GM12878 (cell line): ENCODE measurements at regions not wholly inside any gene's neighbourhood (a gene's known extent, or its start where the extent isn't known, plus 50 kb on each side); places are given as distances from the start of the nearest gene placed in this dataset.

Experiments used
- ATAC-seq: fragments of 200-7000 bp; cut with Tn5 transposase; 3 replicates; pipeline ENCODE4 v1.9.1; 2020; ENCODE audit warnings: mild to moderate bottlenecking, moderate library complexity
- BruUV-seq: library from RNA; stranded (reverse); fragments of 400-500 nt; replicated peaks from 2 replicates; lab custom pipeline; 2021; lab: Mats Ljungman, UMichigan
- CTCF ChIA-PET: fragments of 300-600 bp; sonication (Branson Sonifier 250); formaldehyde crosslinking; extraction: SDS; loops from one replicate; lab custom pipeline; 2021; ENCODE audit warnings: inconsistent platforms; lab: Yijun Ruan, JAX
- POLR2A ChIA-PET: fragments of 350-600 bp; formaldehyde crosslinking; extraction: SDS; loops from one replicate; lab custom pipeline; 2021; ENCODE audit warnings: inconsistent platforms; lab: Charles Lee
- RAD21 ChIA-PET: fragments of 300-600 bp; sonication (Branson Sonifier 250); formaldehyde crosslinking; loops from one replicate; lab custom pipeline; 2023; ENCODE audit warnings: antibody characterized with exemption; ENCODE audit not compliant: unreplicated experiment; lab: Charles Lee
- SMC1A ChIA-PET: fragments of 300-600 bp; sonication (Branson Sonifier 250); formaldehyde crosslinking; loops from one replicate; lab custom pipeline; 2023; ENCODE audit not compliant: unreplicated experiment, uncharacterized antibody; lab: Charles Lee
- DNase-seq: peaks from one replicate; pipeline ENCODE4 v3.0.0-alpha.2; 2011; ENCODE audit warnings: low read depth, low spot score
- FAIRE-seq: peaks from 3 replicates; lab custom pipeline; 2011; peaks lifted over from hg19 to GRCh38; lab: Jason Lieb, UNC
- H2AFZ ChIP-seq: 2 replicates; pipeline ENCODE4 v1.6.0; 2011; ENCODE audit warnings: low read depth, low read length, control low read depth; ENCODE audit not compliant: control insufficient read depth
- H3K27ac ChIP-seq: 2 replicates; pipeline ENCODE4 v1.5.1; 2011; ENCODE audit warnings: control low read depth; ENCODE audit not compliant: control insufficient read depth, insufficient read depth
- H3K27me3 ChIP-seq, 2 experiments: replicated peaks in 1 of 2; 2 replicates each; pipeline versions ENCODE4 v1.6.0 to v1.6.1; 2011; ENCODE audit warnings: low read length in 1 of 2; ENCODE audit not compliant: control insufficient read depth in 2 of 2, insufficient read depth in 2 of 2
- H3K36me3 ChIP-seq, 2 experiments: 2 replicates each; pipeline ENCODE4 v1.5.1; 2011; ENCODE audit warnings: low read length in 1 of 2; ENCODE audit not compliant: control insufficient read depth in 2 of 2, insufficient read depth in 2 of 2
- H3K4me1 ChIP-seq: 2 replicates; pipeline ENCODE4 v1.6.1; 2011; ENCODE audit warnings: mild to moderate bottlenecking, low read length, moderate library complexity, mixed read lengths; ENCODE audit not compliant: control insufficient read depth, insufficient read depth
- H3K4me2 ChIP-seq: 2 replicates; pipeline ENCODE4 v1.6.0; 2011; ENCODE audit warnings: control low read depth; ENCODE audit not compliant: control insufficient read depth, insufficient read depth
- H3K4me3 ChIP-seq: fragments of 200-600 bp; sonication (generic); 2 replicates; pipeline ENCODE4 v1.5.1; 2016
- H3K79me2 ChIP-seq: 2 replicates; pipeline ENCODE4 v1.6.0; 2011; ENCODE audit warnings: low read length; ENCODE audit not compliant: control insufficient read depth, insufficient read depth
- H3K9ac ChIP-seq: 2 replicates; pipeline ENCODE4 v1.8.0; 2011; ENCODE audit warnings: low read length, control low read depth, mixed read lengths; ENCODE audit not compliant: control insufficient read depth, insufficient read depth
- H3K9me3 ChIP-seq: replicated peaks from 3 replicates; pipeline ENCODE4 v1.5.1; 2011; ENCODE audit warnings: mild to moderate bottlenecking, low read length; ENCODE audit not compliant: control insufficient read depth, insufficient read depth
- H4K20me1 ChIP-seq: 2 replicates; pipeline ENCODE4 v1.6.0; 2011; ENCODE audit not compliant: control insufficient read depth, insufficient read depth
- ATF7 ChIP-seq: fragments of 450-650 bp; IDR thresholded peaks from 2 replicates; pipeline ENCODE4 v1.6.1; 2016; ENCODE audit warnings: low read depth, mild to moderate bottlenecking
- CBFB ChIP-seq: IDR thresholded peaks from 2 replicates; pipeline ENCODE4 v1.6.1; 2016; ENCODE audit warnings: antibody characterized with exemption, low read depth
- FOS ChIP-seq: IDR thresholded peaks from 3 replicates; pipeline ENCODE4 v1.6.1; 2011; ENCODE audit warnings: borderline replicate concordance; ENCODE audit not compliant: insufficient read length; ENCODE audit errors: extremely low read depth
- IRF3 ChIP-seq: fragments of 450-650 bp; IDR thresholded peaks from 2 replicates; pipeline ENCODE4 v1.6.1; 2014; ENCODE audit warnings: mild to moderate bottlenecking
- MYC ChIP-seq: IDR thresholded peaks from 2 replicates; pipeline ENCODE4 v1.6.1; 2011; ENCODE audit warnings: mild to moderate bottlenecking, low read length, moderate library complexity, inconsistent platforms; ENCODE audit not compliant: insufficient read depth, insufficient replicate concordance, insufficient read length, severe bottlenecking
- NFXL1 ChIP-seq: fragments of 450-650 bp; IDR thresholded peaks from 2 replicates; pipeline ENCODE4 v1.6.1; 2017; ENCODE audit warnings: antibody characterized with exemption, mild to moderate bottlenecking, borderline replicate concordance
- NFYA ChIP-seq: IDR thresholded peaks from 2 replicates; pipeline ENCODE4 v1.6.1; 2011; ENCODE audit warnings: low read depth, mild to moderate bottlenecking, low read length, improper control_type of control experiment, borderline replicate concordance
- RB1 ChIP-seq: fragments of 450-650 bp; formaldehyde crosslinking; IDR thresholded peaks from 2 replicates; pipeline ENCODE4 v1.6.1; 2017; ENCODE audit warnings: mild to moderate bottlenecking, borderline replicate concordance
- SREBF2 ChIP-seq: IDR thresholded peaks from 2 replicates; pipeline ENCODE4 v1.6.1; 2012; ENCODE audit warnings: mild to moderate bottlenecking, low read length
- TCF12 ChIP-seq: IDR thresholded peaks from 2 replicates; pipeline ENCODE4 v1.6.1; 2011; ENCODE audit warnings: low read depth, mild to moderate bottlenecking, low read length
- ZNF24 ChIP-seq: fragments of 450-650 bp; IDR thresholded peaks from 2 replicates; pipeline ENCODE4 v1.6.1; 2017; ENCODE audit warnings: antibody characterized with exemption, mild to moderate bottlenecking
- WGBS: methylation state at CpG from one replicate; pipeline ENCODE4 v1.1.6; 2016; ENCODE audit warnings: low lambda C conversion rate; ENCODE audit not compliant: insufficient replicate concordance, insufficient coverage; ENCODE audit errors: missing lambda C conversion rate; 5-methylcytosine and 5-hydroxymethylcytosine counted together
- in situ Hi-C: fragments of 300-500 bp; cut with MboI; formaldehyde crosslinking; loops from 9 replicates; pipeline ENCODE4 v1.14.3; 2018; ENCODE audit warnings: mixed read lengths
- intact Hi-C: fragments of 100-400 bp; cut with micrococcal nuclease; formaldehyde crosslinking; loops from one replicate; pipeline ENCODE4 v1.14.2; 2022; ENCODE audit not compliant: unreplicated experiment

- TF ChIP-seq CBFB (no peak), FOS (no peak), RB1 (no peak), SREBF2 (no peak), ATF7 (no peak), MYC (no peak), NFYA (no peak), IRF3 (no peak), TCF12 (no peak), ZNF24 (no peak), NFXL1 (no peak)
- H3K4me3 ChIP-seq = no peak overlapping the region
- no peaks in the 10 kb centered on the region for H3K9me3 ChIP-seq
- no peaks in the 10 kb centered on the region for H4K20me1 ChIP-seq
- no peak overlapping the region for H3K4me2 ChIP-seq
- 96% methylated on average over 1 of the region's 1 CpG for WGBS
- DNase-seq (no peak), FAIRE-seq (no peak), ATAC-seq (no peak)
- no peaks in the 10 kb centered on the region for H3K4me1 ChIP-seq
- POLR2A ChIA-PET = no interaction called here
- H3K36me3 ChIP-seq = no peaks in the 10 kb centered on the region
- BruUV-seq = no TSS peak
- in situ Hi-C loops (no loop called here), intact Hi-C loops (no loop called here)
- no peak overlapping the region for H3K27ac ChIP-seq
- SMC1A ChIA-PET = no interaction called here
- H3K9ac ChIP-seq = no peak overlapping the region
- no peaks in the 10 kb centered on the region for H3K79me2 ChIP-seq
- no peaks in the 10 kb centered on the region for H3K27me3 ChIP-seq
- H2AFZ ChIP-seq = no peak overlapping the region
- RAD21 ChIA-PET = no interaction called here
- CTCF ChIA-PET = no interaction called here
Observed at GRCh38 chr2:143975216-143975615, 544.7 kb downstream of the ZEB2 start.
